Mammary epithelial cell (primary cell): ENCODE measurements at regions not wholly inside any gene's neighbourhood (a gene's known extent, or its start where the extent isn't known, plus 50 kb on each side); places are given as distances from the start of the nearest gene placed in this dataset.

Experiments used
- CTCF ChIP-seq, 2 donors: IDR thresholded peaks in 1 of 2; conservative IDR thresholded peaks in 1 of 2; 2 replicates each; pipeline ENCODE4 v1.5.1; 2011 to 2012; ENCODE audit warnings: inconsistent platforms in 2 of 2, low read length in 2 of 2, mild to moderate bottlenecking in 2 of 2, control low read depth in 1 of 2, low read depth in 1 of 2; ENCODE audit not compliant: insufficient read depth in 1 of 2; ENCODE audit errors: extremely low read depth in 1 of 2
- EZH2 ChIP-seq: IDR thresholded peaks from 2 replicates; pipeline ENCODE4 v1.6.1; 2012; ENCODE audit warnings: low read length, inconsistent platforms, borderline replicate concordance

DNA sequence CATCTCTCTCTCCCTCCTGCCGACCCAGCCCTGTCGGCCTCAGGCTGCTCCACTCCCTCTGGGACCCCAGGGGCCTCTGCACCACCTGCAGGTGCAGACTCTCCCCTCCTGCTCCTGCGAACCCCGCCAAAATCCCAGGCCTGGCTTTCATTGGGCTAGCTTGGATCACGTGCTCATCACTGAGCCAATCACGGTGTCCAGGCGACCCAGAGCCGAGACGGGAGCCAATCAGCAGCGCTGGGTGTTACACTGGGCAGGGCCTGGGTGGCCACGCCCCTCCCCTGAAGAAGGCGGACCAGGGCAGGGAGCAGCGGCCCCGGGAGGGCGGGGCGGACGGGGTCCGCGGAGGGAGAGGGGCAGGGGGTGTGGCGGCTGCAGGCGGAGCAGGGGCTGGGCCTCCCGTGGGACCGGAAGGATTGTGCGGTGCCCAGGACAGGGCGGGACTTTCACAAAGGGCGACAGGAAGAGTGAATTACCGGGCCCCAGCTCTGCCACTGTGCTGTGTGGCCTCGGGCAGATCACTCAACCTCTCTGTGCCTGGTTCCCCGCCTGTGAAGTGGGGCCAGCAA, 66.6 kb upstream of the FBRSL1 start:
- TF ChIP-seq EZH2 (no peak), CTCF (conservative IDR thresholded peaks at IDR 0.05 in 1 of 2, IDR thresholded peaks at IDR 0.05 in 1 of 2; ENCODE audit: extremely low read depth in 1 of 2, insufficient read depth in 1 of 2, low read depth in 1 of 2, low read length in 2 of 2) (no peak)
